ENCODE measurements at regions not wholly inside any gene's neighbourhood (a gene's known extent, or its start where the extent isn't known, plus 50 kb on each side); places are given as distances from the start of the nearest gene placed in this dataset.

DNA sequence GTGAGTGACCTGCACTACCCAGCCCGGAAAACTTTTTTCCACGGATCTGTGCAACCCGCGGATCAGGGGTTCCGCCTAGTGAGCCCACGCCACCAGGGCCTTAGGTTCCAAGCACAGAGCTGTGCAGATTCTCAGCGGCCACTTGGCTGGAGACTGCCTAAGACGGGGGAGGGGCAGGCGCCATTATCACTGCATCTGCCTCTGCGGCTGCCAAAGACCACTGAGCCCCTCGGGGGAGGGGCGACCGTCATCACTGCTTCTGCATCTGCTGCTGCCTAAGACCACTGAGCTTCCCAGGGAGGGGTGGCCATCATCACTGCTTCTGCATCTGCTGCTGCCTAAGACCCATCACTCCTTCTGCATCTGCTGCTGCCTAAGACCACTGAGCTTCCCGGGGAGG lies 460.2 kb downstream of the OCA2 start:
- no peak overlapping the region for H3K9ac ChIP-seq (ENCODE audit: insufficient read depth, low read depth, low read length)
- BruUV-seq (replicated peaks) = no TSS peak
- no peak overlapping the region for H3K4me3 ChIP-seq (replicated peaks in 1 of 3; ENCODE audit: insufficient read depth in 1 of 3, low read depth in 2 of 3, low read length in 3 of 3)
- in situ Hi-C loops (cut with HindIII; ENCODE audit: extremely low pct_ligation_motif_present, low pct_unique_long_range_greater_than_20kb) (no loop called here), intact Hi-C loops (cut with micrococcal nuclease; ENCODE audit: unreplicated experiment) (no loop called here)
- DNase-seq (ENCODE audit: low spot score) (no peak), FAIRE-seq (no peak), ATAC-seq (no peak)
- no peak overlapping the region for H3K4me2 ChIP-seq (ENCODE audit: low read depth, low read length)
- H2AFZ ChIP-seq (ENCODE audit: low read length) = no peak overlapping the region
- ChIA-PET POLR2A (no interaction called here), CTCF (ENCODE audit: low intra/inter-chr PET ratio, low total read pairs) (no interaction called here)
- H3K9me3 ChIP-seq (ENCODE audit: low read length) = peaks cover 14% of the 10 kb centered on the region; the same call in 1 of the 2 replicates
- no peaks in the 10 kb centered on the region for H3K79me2 ChIP-seq (ENCODE audit: insufficient read depth, low read length)
- H3K4me1 ChIP-seq (ENCODE audit: insufficient read depth, low read length) = no peaks in the 10 kb centered on the region
- no peaks in the 10 kb centered on the region for H4K20me1 ChIP-seq (ENCODE audit: insufficient read depth, low read length)
- H3K27ac ChIP-seq (ENCODE audit: extremely low read length, insufficient read depth, low read length) = no peak overlapping the region
- no peaks in the 10 kb centered on the region for H3K36me3 ChIP-seq (replicated peaks in 1 of 2; ENCODE audit: control insufficient read depth in 1 of 2, insufficient read depth in 2 of 2, low read length in 2 of 2)
- H3K27me3 ChIP-seq (ENCODE audit: control insufficient read depth in 1 of 2, insufficient read depth in 2 of 2, low read length in 2 of 2) = no peaks in the 10 kb centered on the region
- WGBS (ENCODE audit: low lambda C conversion rate) = 44% methylated on average over 9 of the region's 14 CpGs
- TF ChIP-seq CAMTA2 (CRISPR knock-in tag; IDR thresholded peaks at IDR 0.05; ENCODE audit: borderline replicate concordance) (no peak), ZNF678 (CRISPR knock-in tag; IDR thresholded peaks at IDR 0.05) (no peak), SOX6 (IDR thresholded peaks at IDR 0.05) (no peak), SOX6 (CRISPR knock-in tag; IDR thresholded peaks at IDR 0.05) (no peak), TOE1 (CRISPR knock-in tag; IDR thresholded peaks at IDR 0.05) (no peak), EP300 (IDR thresholded peaks at IDR 0.05; ENCODE audit: low read depth in 2 of 2, low read length in 2 of 2) (no peak), EP300 (CRISPR knock-in tag; IDR thresholded peaks at IDR 0.05; ENCODE audit: borderline replicate concordance) (no peak), MLLT10 (CRISPR knock-in tag; IDR thresholded peaks at IDR 0.05) (no peak), MIXL1 (CRISPR knock-in tag; IDR thresholded peaks at IDR 0.05) (no peak), ZKSCAN8 (CRISPR knock-in tag; IDR thresholded peaks at IDR 0.05; ENCODE audit: borderline replicate concordance) (no peak), KDM1A (CRISPR knock-in tag; IDR thresholded peaks at IDR 0.05) (no peak), MXI1 (IDR thresholded peaks at IDR 0.05; ENCODE audit: borderline replicate concordance, low read depth, low read length) (no peak), KDM6A (CRISPR knock-in tag; IDR thresholded peaks at IDR 0.05; ENCODE audit: low read depth) (no peak)
- TF ChIP-seq, protein P1, sequence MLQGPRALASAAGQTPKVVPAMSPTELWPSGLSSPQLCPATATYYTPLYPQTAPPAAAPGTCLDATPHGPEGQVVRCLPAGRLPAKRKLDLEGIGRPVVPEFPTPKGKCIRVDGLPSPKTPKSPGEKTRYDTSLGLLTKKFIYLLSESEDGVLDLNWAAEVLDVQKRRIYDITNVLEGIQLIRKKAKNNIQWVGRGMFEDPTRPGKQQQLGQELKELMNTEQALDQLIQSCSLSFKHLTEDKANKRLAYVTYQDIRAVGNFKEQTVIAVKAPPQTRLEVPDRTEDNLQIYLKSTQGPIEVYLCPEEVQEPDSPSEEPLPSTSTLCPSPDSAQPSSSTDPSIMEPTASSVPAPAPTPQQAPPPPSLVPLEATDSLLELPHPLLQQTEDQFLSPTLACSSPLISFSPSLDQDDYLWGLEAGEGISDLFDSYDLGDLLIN (CRISPR knock-in tag; IDR thresholded peaks at IDR 0.05; ENCODE audit: borderline replicate concordance) = no peak
- TF ChIP-seq, protein P2, sequence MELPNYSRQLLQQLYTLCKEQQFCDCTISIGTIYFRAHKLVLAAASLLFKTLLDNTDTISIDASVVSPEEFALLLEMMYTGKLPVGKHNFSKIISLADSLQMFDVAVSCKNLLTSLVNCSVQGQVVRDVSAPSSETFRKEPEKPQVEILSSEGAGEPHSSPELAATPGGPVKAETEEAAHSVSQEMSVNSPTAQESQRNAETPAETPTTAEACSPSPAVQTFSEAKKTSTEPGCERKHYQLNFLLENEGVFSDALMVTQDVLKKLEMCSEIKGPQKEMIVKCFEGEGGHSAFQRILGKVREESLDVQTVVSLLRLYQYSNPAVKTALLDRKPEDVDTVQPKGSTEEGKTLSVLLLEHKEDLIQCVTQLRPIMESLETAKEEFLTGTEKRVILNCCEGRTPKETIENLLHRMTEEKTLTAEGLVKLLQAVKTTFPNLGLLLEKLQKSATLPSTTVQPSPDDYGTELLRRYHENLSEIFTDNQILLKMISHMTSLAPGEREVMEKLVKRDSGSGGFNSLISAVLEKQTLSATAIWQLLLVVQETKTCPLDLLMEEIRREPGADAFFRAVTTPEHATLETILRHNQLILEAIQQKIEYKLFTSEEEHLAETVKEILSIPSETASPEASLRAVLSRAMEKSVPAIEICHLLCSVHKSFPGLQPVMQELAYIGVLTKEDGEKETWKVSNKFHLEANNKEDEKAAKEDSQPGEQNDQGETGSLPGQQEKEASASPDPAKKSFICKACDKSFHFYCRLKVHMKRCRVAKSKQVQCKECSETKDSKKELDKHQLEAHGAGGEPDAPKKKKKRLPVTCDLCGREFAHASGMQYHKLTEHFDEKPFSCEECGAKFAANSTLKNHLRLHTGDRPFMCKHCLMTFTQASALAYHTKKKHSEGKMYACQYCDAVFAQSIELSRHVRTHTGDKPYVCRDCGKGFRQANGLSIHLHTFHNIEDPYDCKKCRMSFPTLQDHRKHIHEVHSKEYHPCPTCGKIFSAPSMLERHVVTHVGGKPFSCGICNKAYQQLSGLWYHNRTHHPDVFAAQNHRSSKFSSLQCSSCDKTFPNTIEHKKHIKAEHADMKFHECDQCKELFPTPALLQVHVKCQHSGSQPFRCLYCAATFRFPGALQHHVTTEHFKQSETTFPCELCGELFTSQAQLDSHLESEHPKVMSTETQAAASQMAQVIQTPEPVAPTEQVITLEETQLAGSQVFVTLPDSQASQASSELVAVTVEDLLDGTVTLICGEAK (IDR thresholded peaks at IDR 0.05) = no peak
- TF ChIP-seq, protein P2 (CRISPR knock-in tag; IDR thresholded peaks at IDR 0.05) = no peak
- TF ChIP-seq, protein P3, sequence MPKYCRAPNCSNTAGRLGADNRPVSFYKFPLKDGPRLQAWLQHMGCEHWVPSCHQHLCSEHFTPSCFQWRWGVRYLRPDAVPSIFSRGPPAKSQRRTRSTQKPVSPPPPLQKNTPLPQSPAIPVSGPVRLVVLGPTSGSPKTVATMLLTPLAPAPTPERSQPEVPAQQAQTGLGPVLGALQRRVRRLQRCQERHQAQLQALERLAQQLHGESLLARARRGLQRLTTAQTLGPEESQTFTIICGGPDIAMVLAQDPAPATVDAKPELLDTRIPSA (CRISPR knock-in tag; IDR thresholded peaks at IDR 0.05; ENCODE audit: borderline replicate concordance) = no peak

All from HepG2 (cell line).